ENCODE measurements at regions not wholly inside any gene's neighbourhood (a gene's known extent, or its start where the extent isn't known, plus 50 kb on each side); places are given as distances from the start of the nearest gene placed in this dataset.

DNA sequence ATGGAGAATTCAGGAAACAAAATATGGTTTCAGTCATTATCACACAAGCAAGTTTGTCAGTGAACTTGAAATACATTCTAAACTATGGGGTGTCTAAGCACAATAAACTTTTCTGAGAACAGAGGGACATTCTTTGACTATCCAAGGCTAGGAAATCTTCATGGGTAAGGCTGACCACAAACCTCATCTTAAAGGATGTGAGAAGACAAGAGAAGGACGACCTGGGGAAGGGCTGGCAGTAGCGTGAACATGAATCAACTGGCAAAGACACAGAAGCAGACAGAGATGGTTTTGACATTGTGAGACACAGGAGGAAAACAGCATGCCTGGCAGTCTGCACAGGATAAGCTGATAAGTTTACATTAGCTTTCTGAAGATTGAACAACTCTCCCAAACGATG is 752.4 kb upstream of the SLC8A1 start:
- TF ChIP-seq, protein P1, sequence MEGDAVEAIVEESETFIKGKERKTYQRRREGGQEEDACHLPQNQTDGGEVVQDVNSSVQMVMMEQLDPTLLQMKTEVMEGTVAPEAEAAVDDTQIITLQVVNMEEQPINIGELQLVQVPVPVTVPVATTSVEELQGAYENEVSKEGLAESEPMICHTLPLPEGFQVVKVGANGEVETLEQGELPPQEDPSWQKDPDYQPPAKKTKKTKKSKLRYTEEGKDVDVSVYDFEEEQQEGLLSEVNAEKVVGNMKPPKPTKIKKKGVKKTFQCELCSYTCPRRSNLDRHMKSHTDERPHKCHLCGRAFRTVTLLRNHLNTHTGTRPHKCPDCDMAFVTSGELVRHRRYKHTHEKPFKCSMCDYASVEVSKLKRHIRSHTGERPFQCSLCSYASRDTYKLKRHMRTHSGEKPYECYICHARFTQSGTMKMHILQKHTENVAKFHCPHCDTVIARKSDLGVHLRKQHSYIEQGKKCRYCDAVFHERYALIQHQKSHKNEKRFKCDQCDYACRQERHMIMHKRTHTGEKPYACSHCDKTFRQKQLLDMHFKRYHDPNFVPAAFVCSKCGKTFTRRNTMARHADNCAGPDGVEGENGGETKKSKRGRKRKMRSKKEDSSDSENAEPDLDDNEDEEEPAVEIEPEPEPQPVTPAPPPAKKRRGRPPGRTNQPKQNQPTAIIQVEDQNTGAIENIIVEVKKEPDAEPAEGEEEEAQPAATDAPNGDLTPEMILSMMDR (IDR thresholded peaks at IDR 0.05; ENCODE audit: insufficient read depth, low read length), result no peak
- TF ChIP-seq POLR2AphosphoS5 (IDR thresholded peaks at IDR 0.05; ENCODE audit: low read depth), result no peak

Measured in HL-60 (cell line).